Ovary (tissue), 3 donors: ENCODE measurements at regions not wholly inside any gene's neighbourhood (a gene's known extent, or its start where the extent isn't known, plus 50 kb on each side); places are given as distances from the start of the nearest gene placed in this dataset.

Experiments
- POLR2A ChIP-seq: fragments of 450-650 bp; IDR thresholded peaks from one replicate; pipeline ENCODE4 v1.6.1; 2017; ENCODE audit warnings: antibody characterized with exemption, mild to moderate bottlenecking, moderate library complexity
- TF ChIP-seq, protein P1 (sequence below), 3 donors: fragments of 450-650 bp in 2 of 3; fragments of 200-600 bp in 1 of 3; IDR thresholded peaks; one replicate each; pipeline versions ENCODE4 v1.5.1 to v1.8.0; 2016 to 2022; ENCODE audit warnings: antibody characterized with exemption in 3 of 3, mild to moderate bottlenecking in 1 of 3
- donor health status: DM: no; HTN: no; CAD: no.

GRCh38 chr3:70530626-70531025, 218.2 kb upstream of the MDFIC2 start:
- TF ChIP-seq, protein P1, sequence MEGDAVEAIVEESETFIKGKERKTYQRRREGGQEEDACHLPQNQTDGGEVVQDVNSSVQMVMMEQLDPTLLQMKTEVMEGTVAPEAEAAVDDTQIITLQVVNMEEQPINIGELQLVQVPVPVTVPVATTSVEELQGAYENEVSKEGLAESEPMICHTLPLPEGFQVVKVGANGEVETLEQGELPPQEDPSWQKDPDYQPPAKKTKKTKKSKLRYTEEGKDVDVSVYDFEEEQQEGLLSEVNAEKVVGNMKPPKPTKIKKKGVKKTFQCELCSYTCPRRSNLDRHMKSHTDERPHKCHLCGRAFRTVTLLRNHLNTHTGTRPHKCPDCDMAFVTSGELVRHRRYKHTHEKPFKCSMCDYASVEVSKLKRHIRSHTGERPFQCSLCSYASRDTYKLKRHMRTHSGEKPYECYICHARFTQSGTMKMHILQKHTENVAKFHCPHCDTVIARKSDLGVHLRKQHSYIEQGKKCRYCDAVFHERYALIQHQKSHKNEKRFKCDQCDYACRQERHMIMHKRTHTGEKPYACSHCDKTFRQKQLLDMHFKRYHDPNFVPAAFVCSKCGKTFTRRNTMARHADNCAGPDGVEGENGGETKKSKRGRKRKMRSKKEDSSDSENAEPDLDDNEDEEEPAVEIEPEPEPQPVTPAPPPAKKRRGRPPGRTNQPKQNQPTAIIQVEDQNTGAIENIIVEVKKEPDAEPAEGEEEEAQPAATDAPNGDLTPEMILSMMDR (IDR thresholded peaks at IDR 0.05) = no peak
- no peak for TF ChIP-seq POLR2A
